Fibroblast of lung (primary cell): ENCODE measurements at regions not wholly inside any gene's neighbourhood (a gene's known extent, or its start where the extent isn't known, plus 50 kb on each side); places are given as distances from the start of the nearest gene placed in this dataset.

Source experiments
- DNase-seq, 2 donors: peaks; one replicate each; pipeline versions ENCODE4 v3.0.0 to v3.0.0-alpha.2; 2010; ENCODE audit warnings: low read depth in 2 of 2
- H2AFZ ChIP-seq: 2 replicates; pipeline ENCODE4 v1.5.1; 2012; ENCODE audit warnings: low read length, control low read depth, inconsistent platforms
- H3K27ac ChIP-seq: 2 replicates; pipeline ENCODE4 v1.5.1; 2011; ENCODE audit warnings: low read length, control low read depth; ENCODE audit not compliant: insufficient read depth
- H3K27me3 ChIP-seq: 2 replicates; pipeline ENCODE4 v1.5.1; 2011; ENCODE audit warnings: mild to moderate bottlenecking, low read length; ENCODE audit not compliant: control insufficient read depth, insufficient read depth
- H3K36me3 ChIP-seq: 2 replicates; pipeline ENCODE4 v1.5.1; 2011; ENCODE audit warnings: low read length; ENCODE audit not compliant: control insufficient read depth, insufficient read depth
- H3K4me1 ChIP-seq: 2 replicates; pipeline ENCODE4 v1.5.1; 2011; ENCODE audit warnings: low read length; ENCODE audit not compliant: control insufficient read depth, insufficient read depth; ENCODE audit errors: extremely low read depth
- H3K4me2 ChIP-seq: 2 replicates; pipeline ENCODE4 v1.5.1; 2011; ENCODE audit warnings: low read length, control low read depth; ENCODE audit not compliant: insufficient read depth; ENCODE audit errors: extremely low read depth
- H3K4me3 ChIP-seq, 4 experiments: fragments of 200-600 bp in 1 of 4; sonication (generic) in 1 of 4; replicated peaks in 1 of 4; 2 replicates each; pipeline ENCODE4 v1.5.1; 2011 to 2016; ENCODE audit warnings: low read length in 4 of 4, low read depth in 3 of 4, mild to moderate bottlenecking in 3 of 4, control low read depth in 2 of 4, inconsistent platforms in 1 of 4, mixed read lengths in 1 of 4; ENCODE audit not compliant: insufficient read depth in 1 of 4; ENCODE audit errors: control extremely low read depth in 1 of 4
- H3K79me2 ChIP-seq: 2 replicates; pipeline ENCODE4 v1.5.1; 2012; ENCODE audit warnings: mild to moderate bottlenecking, low read length, inconsistent platforms; ENCODE audit not compliant: control insufficient read depth, insufficient read depth
- H3K9ac ChIP-seq: 2 replicates; pipeline ENCODE4 v1.5.1; 2011; ENCODE audit warnings: mild to moderate bottlenecking, low read length, control low read depth; ENCODE audit not compliant: insufficient read depth
- H3K9me3 ChIP-seq: 2 replicates; pipeline ENCODE4 v1.5.1; 2012; ENCODE audit warnings: low read depth, low read length; ENCODE audit not compliant: control insufficient read depth, insufficient read depth
- H4K20me1 ChIP-seq: 2 replicates; pipeline ENCODE4 v1.5.1; 2011; ENCODE audit warnings: low read length; ENCODE audit not compliant: control insufficient read depth, insufficient read depth; ENCODE audit errors: extremely low read depth
- EZH2 ChIP-seq: IDR thresholded peaks from 2 replicates; pipeline ENCODE4 v1.5.1; 2012; ENCODE audit warnings: low read length, control low read depth, mild to moderate bottlenecking; ENCODE audit errors: missing control alignments
- TF ChIP-seq, protein P1 (sequence below), 2 donors: IDR thresholded peaks in 1 of 2; conservative IDR thresholded peaks in 1 of 2; 1 replicate in 1 of 2; 2 replicates in 1 of 2; pipeline ENCODE4 v1.5.1; 2011 to 2012; ENCODE audit warnings: low read length in 2 of 2, control low read depth in 1 of 2, inconsistent platforms in 1 of 2, low read depth in 1 of 2, mild to moderate bottlenecking in 1 of 2

DNA sequence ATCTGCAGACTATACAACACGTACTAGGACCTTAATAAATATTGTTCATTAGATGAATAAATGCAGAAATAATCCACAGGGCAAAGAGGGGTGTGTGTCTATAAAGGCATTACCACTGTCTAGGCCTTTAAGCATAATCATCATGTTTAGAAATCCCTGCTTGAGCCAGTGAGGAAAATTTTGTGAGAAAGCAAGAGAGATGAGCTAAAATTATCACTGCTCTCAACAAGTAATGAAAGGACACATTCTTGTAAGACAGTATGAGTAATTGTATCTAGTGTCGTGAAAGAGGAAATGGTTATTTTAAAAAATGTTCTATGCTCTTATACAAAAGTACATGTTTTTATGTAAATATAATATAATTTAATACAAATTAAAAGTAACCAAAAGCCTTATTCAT is 1699.4 kb downstream of the PCDH9 start:
- DNase-seq, result peak in 1 of 2 donors; percentile 14
- Histone ChIP-seq H2AFZ (no peak overlapping the region), H3K27me3 (no peaks in the 10 kb centered on the region), H3K27ac (no peak overlapping the region), H3K4me1 (no peaks in the 10 kb centered on the region), H3K36me3 (no peaks in the 10 kb centered on the region), H3K4me3 (no peak overlapping the region), H3K9ac (no peak overlapping the region), H3K4me2 (no peak overlapping the region), H4K20me1 (no peaks in the 10 kb centered on the region), H3K79me2 (no peaks in the 10 kb centered on the region), H3K9me3 (no peaks in the 10 kb centered on the region)
- TF ChIP-seq EZH2, result no peak
- TF ChIP-seq, protein P1, sequence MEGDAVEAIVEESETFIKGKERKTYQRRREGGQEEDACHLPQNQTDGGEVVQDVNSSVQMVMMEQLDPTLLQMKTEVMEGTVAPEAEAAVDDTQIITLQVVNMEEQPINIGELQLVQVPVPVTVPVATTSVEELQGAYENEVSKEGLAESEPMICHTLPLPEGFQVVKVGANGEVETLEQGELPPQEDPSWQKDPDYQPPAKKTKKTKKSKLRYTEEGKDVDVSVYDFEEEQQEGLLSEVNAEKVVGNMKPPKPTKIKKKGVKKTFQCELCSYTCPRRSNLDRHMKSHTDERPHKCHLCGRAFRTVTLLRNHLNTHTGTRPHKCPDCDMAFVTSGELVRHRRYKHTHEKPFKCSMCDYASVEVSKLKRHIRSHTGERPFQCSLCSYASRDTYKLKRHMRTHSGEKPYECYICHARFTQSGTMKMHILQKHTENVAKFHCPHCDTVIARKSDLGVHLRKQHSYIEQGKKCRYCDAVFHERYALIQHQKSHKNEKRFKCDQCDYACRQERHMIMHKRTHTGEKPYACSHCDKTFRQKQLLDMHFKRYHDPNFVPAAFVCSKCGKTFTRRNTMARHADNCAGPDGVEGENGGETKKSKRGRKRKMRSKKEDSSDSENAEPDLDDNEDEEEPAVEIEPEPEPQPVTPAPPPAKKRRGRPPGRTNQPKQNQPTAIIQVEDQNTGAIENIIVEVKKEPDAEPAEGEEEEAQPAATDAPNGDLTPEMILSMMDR (conservative IDR thresholded peaks at IDR 0.05 in 1 of 2, IDR thresholded peaks at IDR 0.05 in 1 of 2; ENCODE audit: low read depth in 1 of 2, low read length in 2 of 2), result no peak

DNA sequence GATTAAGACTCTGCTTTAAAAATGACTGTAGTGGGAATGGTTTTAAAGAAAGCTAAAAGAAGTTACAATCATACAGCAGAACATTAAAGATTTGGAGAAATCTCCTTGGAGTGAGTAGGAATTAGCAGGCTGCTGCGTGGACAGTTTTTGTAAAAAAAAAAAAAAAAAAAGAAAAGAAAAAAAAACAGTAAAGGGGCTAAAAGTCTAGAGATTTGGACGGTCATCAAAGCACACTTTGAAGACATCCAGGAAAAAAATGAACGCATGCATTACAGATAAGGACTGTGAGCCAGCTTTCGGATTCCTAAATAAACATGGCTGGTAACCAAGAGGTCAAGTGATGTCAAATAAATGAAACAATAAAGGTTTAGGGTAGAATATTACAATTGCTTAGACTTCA is 1700.6 kb downstream of the PCDH9 start:
- Histone ChIP-seq H3K79me2 (no peaks in the 10 kb centered on the region), H3K9ac (no peak overlapping the region), H3K27me3 (no peaks in the 10 kb centered on the region), H3K36me3 (no peaks in the 10 kb centered on the region), H4K20me1 (no peaks in the 10 kb centered on the region), H3K27ac (no peak overlapping the region), H3K9me3 (no peaks in the 10 kb centered on the region), H3K4me1 (no peaks in the 10 kb centered on the region), H2AFZ (no peak overlapping the region), H3K4me3 (no peak overlapping the region), H3K4me2 (no peak overlapping the region)
- DNase-seq, result peak in 1 of 2 donors; percentile 9
- TF ChIP-seq, protein P1 (conservative IDR thresholded peaks at IDR 0.05 in 1 of 2, IDR thresholded peaks at IDR 0.05 in 1 of 2; ENCODE audit: low read depth in 1 of 2, low read length in 2 of 2), result no peak
- no peak for TF ChIP-seq EZH2

DNA sequence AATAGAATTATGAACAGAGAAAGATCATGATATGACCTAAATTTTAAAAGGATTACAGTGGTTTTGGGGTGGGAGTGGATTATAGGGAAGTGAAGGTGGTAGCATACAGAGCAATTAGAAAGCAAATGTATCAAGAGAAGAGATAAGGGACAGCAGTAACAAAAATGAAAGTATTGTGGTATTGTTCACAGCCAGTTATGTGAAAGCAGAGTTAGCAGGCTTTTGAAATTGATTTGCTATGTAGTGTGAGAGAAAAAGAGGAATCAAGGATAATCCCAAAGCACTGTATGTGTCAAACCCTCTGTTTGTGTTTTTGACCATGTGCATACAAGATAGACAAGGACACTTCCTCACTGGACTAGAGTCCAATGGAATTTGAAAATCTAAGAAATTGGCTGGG is 1721.4 kb downstream of the PCDH9 start:
- no peak overlapping the region for H3K9ac ChIP-seq
- no peaks in the 10 kb centered on the region for H4K20me1 ChIP-seq
- H3K36me3 ChIP-seq, result no peaks in the 10 kb centered on the region
- no peaks in the 10 kb centered on the region for H3K27me3 ChIP-seq
- H3K79me2 ChIP-seq, result no peaks in the 10 kb centered on the region
- TF ChIP-seq, protein P1 (conservative IDR thresholded peaks at IDR 0.05 in 1 of 2, IDR thresholded peaks at IDR 0.05 in 1 of 2; ENCODE audit: low read depth in 1 of 2, low read length in 2 of 2), result no peak
- H3K27ac ChIP-seq, result no peak overlapping the region
- H3K4me3 ChIP-seq, result no peak overlapping the region
- no peak overlapping the region for H3K4me2 ChIP-seq
- no peak for DNase-seq
- H3K9me3 ChIP-seq, result no peaks in the 10 kb centered on the region
- H3K4me1 ChIP-seq, result no peaks in the 10 kb centered on the region
- no peak overlapping the region for H2AFZ ChIP-seq
